SK-N-MC (cell line): ENCODE measurements at regions not wholly inside any gene's neighbourhood (a gene's known extent, or its start where the extent isn't known, plus 50 kb on each side); places are given as distances from the start of the nearest gene placed in this dataset.

Experiments
- EZH2 ChIP-seq: fragments of 200-600 bp; sonication (generic); IDR thresholded peaks from one replicate; pipeline ENCODE4 v1.6.1; 2017; ENCODE audit warnings: antibody characterized with exemption
- FOXP2 ChIP-seq: optimal IDR thresholded peaks from 2 replicates; pipeline ENCODE3; 2011; ENCODE audit warnings: mild to moderate bottlenecking, moderate library complexity; ENCODE audit not compliant: insufficient read depth; ENCODE audit errors: extremely low read length, control extremely low read depth
- POLR2AphosphoS5 ChIP-seq: IDR thresholded peaks from 2 replicates; pipeline ENCODE4 v1.6.1; 2012; ENCODE audit warnings: mild to moderate bottlenecking, low read depth, low read length, borderline replicate concordance

DNA sequence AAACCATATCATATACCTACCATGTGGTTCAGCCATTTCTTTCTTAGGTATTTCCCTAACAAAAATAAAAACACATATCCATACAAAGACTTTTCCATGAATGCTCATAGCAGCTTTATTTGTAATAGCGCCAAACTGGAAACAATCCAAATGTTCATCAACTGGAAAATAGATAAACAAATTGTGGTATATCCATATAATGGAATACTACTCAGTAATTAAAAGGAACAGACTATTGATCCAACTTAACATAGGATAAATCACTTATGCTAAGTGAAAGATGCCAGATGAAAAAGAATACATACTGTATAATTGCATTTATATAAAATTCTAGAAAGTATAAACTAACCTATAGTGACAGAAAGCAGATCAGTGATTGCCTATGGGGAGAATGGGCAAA is 323.3 kb downstream of the BUD13 start:
- no peak for TF ChIP-seq POLR2AphosphoS5
- TF ChIP-seq EZH2 = no peak
- no peak for TF ChIP-seq FOXP2
